ENCODE measurements at regions not wholly inside any gene's neighbourhood (a gene's known extent, or its start where the extent isn't known, plus 50 kb on each side); places are given as distances from the start of the nearest gene placed in this dataset.

GRCh38 chr6:167235005-167235404 is 56.1 kb upstream of the UNC93A start:
- H3K4me1 Mint-ChIP-seq = peaks cover 68% of the 10 kb centered on the region
- peak overlapping the region; percentile 33 for H3K27ac Mint-ChIP-seq
- no peaks in the 10 kb centered on the region for H3K36me3 Mint-ChIP-seq (ENCODE audit: low read depth)
- no peaks in the 10 kb centered on the region for H3K9me3 Mint-ChIP-seq
- H3K27me3 Mint-ChIP-seq (ENCODE audit: low read depth, poor library complexity) = peaks cover 19% of the 10 kb centered on the region
- TF ChIP-seq CTCF (IDR thresholded peaks at IDR 0.05) = no peak
- no peak for DNase-seq
- no peak overlapping the region for H3K4me3 Mint-ChIP-seq

DNA sequence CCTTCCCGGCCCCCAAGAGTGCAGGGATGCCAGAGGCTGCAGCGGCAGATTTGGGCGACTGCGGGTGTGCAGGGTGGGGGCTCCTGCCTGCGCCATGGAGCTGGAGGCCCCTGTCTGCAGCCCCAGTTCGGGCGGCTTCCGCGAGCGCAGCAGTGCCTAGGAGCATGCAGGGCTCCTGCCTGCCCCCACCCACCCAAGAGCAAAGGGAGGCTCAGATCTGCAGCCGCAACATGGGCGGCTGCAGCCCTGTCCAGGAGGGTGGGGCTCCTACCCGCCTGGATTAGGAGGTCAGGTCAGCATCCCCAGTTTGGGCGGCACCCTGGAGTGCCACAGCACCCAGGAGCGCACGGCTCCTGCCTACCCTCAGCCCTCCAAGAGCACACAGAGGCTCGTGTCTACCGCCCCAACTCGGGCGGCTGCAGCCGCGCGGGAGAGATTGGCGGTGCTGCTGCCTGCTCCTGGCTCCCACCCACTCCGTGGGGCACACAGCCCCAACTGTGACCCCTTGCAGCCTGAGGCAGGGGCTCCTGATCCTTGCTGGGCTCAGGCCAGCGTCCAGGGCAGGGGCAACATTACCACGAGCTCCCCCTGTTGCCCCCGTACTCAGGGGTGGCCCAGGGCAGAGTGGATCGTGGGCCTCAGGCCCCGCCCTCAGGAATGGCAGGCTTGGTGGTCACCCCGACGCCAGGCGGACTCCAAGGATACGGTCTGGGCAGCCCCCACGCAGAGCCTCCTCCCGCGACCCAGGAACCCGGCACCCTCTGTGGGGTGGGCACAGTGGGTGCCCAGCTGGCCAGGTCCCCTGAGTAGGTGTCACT is 55.5 kb upstream of the UNC93A start:
- H3K4me1 Mint-ChIP-seq = peaks cover 70% of the 10 kb centered on the region
- H3K36me3 Mint-ChIP-seq (ENCODE audit: low read depth) = no peaks in the 10 kb centered on the region
- DNase-seq = no peak

DNA sequence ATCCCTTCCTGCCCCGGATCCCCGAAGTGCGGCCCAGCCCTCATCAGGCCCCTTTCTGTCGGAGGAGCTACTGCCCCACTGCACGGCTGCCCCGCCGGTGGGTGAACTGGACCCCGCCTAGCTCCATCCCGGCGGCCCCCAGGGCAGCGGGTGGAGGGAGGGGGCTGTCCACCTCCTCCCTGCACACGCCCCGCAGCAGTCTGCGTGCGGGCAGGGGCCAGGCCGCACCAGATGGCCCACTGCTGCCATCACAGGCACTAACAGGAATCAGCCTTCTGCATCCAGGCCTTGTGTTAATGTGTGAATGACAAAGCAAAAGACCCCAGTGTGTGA is 54.9 kb upstream of the UNC93A start:
- DNase-seq = no peak
- H3K36me3 Mint-ChIP-seq (ENCODE audit: low read depth) = no peaks in the 10 kb centered on the region
- no peaks in the 10 kb centered on the region for H3K9me3 Mint-ChIP-seq
- no peak for TF ChIP-seq CTCF (IDR thresholded peaks at IDR 0.05)
- no peak overlapping the region for H3K27ac Mint-ChIP-seq
- peaks cover 75% of the 10 kb centered on the region for H3K4me1 Mint-ChIP-seq
- peak overlapping the region; percentile 24 for H3K4me3 Mint-ChIP-seq
- peaks cover 22% of the 10 kb centered on the region for H3K27me3 Mint-ChIP-seq (ENCODE audit: low read depth, poor library complexity)

More for the DNA sequence above, 55.5 kb upstream of the UNC93A start:
- Mint-ChIP-seq H3K9me3 (no peaks in the 10 kb centered on the region), H3K27me3 (ENCODE audit: low read depth, poor library complexity) (peaks cover 22% of the 10 kb centered on the region), H3K4me3 (no peak overlapping the region), H3K27ac (no peak overlapping the region)
- no peak for TF ChIP-seq CTCF (IDR thresholded peaks at IDR 0.05)

DNA sequence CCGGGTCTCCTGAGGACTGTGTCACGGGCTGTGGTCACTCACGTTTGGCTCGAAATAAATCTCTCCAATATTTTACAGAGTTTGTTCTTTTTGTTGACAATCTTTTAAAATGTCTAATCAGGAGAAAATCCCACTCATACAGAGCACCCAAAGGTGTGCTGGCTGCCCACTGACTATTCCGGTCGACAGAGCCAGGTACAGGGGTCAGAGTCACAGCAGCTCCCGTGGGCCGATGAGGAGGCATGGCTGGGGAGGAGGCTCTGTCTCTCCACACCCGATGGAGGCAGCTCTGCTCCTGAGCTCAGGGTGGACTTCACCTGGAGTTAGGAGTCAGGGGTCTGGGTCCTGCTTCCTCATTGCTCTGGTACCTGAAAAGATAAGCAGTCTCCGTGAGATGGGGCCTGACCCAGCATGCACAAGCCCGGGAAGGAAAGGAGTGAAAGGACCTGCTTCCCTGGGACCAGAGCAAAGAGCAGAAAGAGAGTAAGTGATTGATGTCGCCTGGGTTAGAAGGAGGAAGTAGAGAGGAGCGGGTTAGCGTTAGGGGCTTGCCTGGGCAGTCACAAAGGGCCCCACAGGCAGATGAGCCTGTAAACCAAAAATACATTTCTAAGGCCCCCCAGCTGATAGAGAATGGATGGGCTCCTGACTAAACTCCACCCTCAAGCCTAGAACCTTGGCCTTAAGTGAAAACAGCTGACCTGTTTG is 53.5 kb upstream of the UNC93A start:
- no peak for TF ChIP-seq CTCF (IDR thresholded peaks at IDR 0.05)
- Mint-ChIP-seq H3K4me3 (no peak overlapping the region), H3K36me3 (ENCODE audit: low read depth) (no peaks in the 10 kb centered on the region), H3K27me3 (ENCODE audit: low read depth, poor library complexity) (peaks cover 22% of the 10 kb centered on the region), H3K4me1 (peaks cover 83% of the 10 kb centered on the region), H3K9me3 (no peaks in the 10 kb centered on the region), H3K27ac (peak overlapping the region; percentile 65)
- no peak for DNase-seq

GRCh38 chr6:167238146-167238693 is 52.9 kb upstream of the UNC93A start:
- no peak for TF ChIP-seq CTCF (IDR thresholded peaks at IDR 0.05)
- no peaks in the 10 kb centered on the region for H3K36me3 Mint-ChIP-seq (ENCODE audit: low read depth)
- H3K4me1 Mint-ChIP-seq = peaks cover 83% of the 10 kb centered on the region
- H3K4me3 Mint-ChIP-seq = no peak overlapping the region
- H3K9me3 Mint-ChIP-seq = no peaks in the 10 kb centered on the region
- peak overlapping the region; percentile 57 for H3K27ac Mint-ChIP-seq
- peak; percentile 46 for DNase-seq
- peaks cover 18% of the 10 kb centered on the region for H3K27me3 Mint-ChIP-seq (ENCODE audit: low read depth, poor library complexity)
